ENCODE measurements at regions not wholly inside any gene's neighbourhood (a gene's known extent, or its start where the extent isn't known, plus 50 kb on each side); places are given as distances from the start of the nearest gene placed in this dataset.
"Not testable (repeated sequence)": the region's sequence is repeated elsewhere in the genome, so short reads cannot be mapped to it uniquely, and the experiment has no call there.

DNA sequence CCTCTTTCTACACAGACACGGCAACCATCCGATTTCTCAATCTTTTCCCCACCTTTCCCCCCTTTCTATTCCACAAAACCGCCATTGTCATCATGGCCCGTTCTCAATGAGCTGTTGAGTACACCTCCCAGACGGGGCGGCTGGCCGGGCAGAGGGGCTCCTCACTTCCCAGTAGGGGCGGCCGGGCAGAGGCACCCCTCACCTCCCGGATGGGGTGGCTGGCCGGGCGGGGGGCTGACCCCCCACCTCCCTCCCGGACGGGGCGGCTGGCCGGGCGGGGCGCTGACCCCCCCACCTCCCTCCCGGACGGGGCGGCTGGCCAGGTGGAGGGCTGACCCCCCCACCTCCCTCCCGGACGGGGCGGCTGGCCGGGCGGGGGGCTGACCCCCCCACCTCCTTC lies 168.0 kb upstream of the SPRED2 start:
- TF ChIP-seq, protein P1, sequence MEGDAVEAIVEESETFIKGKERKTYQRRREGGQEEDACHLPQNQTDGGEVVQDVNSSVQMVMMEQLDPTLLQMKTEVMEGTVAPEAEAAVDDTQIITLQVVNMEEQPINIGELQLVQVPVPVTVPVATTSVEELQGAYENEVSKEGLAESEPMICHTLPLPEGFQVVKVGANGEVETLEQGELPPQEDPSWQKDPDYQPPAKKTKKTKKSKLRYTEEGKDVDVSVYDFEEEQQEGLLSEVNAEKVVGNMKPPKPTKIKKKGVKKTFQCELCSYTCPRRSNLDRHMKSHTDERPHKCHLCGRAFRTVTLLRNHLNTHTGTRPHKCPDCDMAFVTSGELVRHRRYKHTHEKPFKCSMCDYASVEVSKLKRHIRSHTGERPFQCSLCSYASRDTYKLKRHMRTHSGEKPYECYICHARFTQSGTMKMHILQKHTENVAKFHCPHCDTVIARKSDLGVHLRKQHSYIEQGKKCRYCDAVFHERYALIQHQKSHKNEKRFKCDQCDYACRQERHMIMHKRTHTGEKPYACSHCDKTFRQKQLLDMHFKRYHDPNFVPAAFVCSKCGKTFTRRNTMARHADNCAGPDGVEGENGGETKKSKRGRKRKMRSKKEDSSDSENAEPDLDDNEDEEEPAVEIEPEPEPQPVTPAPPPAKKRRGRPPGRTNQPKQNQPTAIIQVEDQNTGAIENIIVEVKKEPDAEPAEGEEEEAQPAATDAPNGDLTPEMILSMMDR (IDR thresholded peaks at IDR 0.05) = not testable (repeated sequence)
- not testable (repeated sequence) for TF ChIP-seq EZH2 (IDR thresholded peaks at IDR 0.05; ENCODE audit: borderline replicate concordance, insufficient read depth, low read depth, low read length, poor library complexity, severe bottlenecking)

Measured in B cell (primary cell).